Hepatocyte (in vitro differentiated cells): ENCODE measurements at regions not wholly inside any gene's neighbourhood (a gene's known extent, or its start where the extent isn't known, plus 50 kb on each side); places are given as distances from the start of the nearest gene placed in this dataset.

Source experiments
- EZH2 ChIP-seq: fragments of 200-600 bp; sonication (generic); IDR thresholded peaks from 2 replicates; pipeline ENCODE4 v1.6.1; 2016; ENCODE audit warnings: antibody characterized with exemption, mild to moderate bottlenecking, borderline replicate concordance
- TF ChIP-seq, protein P1 (sequence below): fragments of 200-600 bp; sonication (generic); IDR thresholded peaks from 2 replicates; pipeline ENCODE4 v1.5.1; 2016; ENCODE audit warnings: antibody characterized with exemption, mild to moderate bottlenecking; ENCODE audit not compliant: poor library complexity

DNA sequence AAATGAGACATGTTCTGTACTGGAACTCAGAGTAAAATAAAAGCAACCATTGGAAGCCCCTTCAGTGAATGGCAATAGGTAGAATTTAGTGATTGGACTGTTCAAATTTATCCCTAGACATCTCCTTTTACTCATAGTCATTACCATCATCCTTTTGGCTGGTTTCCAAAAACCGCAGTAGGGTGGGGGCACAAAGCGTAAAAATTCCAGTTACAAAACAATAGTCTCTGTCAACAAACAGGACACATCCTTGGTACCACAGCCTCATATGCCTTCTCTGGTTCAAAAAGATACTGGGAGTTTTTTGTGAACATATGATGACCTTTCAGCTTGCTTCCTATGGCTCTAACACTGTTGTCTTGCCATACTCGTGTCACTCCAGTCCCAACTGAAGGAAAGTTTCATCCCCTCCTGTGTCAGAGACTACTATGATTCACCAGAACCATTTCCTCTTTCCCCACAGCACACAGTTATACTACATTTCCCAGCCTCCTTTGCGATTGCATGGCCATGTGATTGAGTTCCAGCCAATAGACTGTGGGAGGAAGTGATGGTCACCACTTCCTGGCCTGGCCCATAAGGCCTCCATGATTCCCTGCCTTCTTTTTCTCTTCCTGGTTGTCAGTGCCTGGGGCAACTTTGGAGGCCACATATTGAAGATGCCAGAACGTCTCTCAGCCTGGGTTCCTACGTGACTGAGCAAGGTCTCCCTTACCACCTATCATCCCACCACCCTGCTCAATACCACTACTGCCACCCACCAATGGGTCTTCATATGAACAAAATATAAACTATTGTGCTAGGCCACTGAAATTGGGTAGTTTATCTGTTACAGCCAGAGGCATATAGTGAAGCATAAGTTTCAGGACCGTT is 162.4 kb downstream of the ID4 start:
- TF ChIP-seq, protein P1, sequence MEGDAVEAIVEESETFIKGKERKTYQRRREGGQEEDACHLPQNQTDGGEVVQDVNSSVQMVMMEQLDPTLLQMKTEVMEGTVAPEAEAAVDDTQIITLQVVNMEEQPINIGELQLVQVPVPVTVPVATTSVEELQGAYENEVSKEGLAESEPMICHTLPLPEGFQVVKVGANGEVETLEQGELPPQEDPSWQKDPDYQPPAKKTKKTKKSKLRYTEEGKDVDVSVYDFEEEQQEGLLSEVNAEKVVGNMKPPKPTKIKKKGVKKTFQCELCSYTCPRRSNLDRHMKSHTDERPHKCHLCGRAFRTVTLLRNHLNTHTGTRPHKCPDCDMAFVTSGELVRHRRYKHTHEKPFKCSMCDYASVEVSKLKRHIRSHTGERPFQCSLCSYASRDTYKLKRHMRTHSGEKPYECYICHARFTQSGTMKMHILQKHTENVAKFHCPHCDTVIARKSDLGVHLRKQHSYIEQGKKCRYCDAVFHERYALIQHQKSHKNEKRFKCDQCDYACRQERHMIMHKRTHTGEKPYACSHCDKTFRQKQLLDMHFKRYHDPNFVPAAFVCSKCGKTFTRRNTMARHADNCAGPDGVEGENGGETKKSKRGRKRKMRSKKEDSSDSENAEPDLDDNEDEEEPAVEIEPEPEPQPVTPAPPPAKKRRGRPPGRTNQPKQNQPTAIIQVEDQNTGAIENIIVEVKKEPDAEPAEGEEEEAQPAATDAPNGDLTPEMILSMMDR: no peak
- TF ChIP-seq EZH2: no peak
